ENCODE measurements at regions not wholly inside any gene's neighbourhood (a gene's known extent, or its start where the extent isn't known, plus 50 kb on each side); places are given as distances from the start of the nearest gene placed in this dataset.

GRCh38 chr4:56086561-56086960, 137.8 kb downstream of the CEP135 start:
- DNase-seq (ENCODE audit: low read depth, low spot score), result no peak

- DNase-seq (ENCODE audit: low read depth, low spot score), result no peak
These were observed 137.4 kb downstream of the CEP135 start for GRCh38 chr4:56086073-56086541.

DNA sequence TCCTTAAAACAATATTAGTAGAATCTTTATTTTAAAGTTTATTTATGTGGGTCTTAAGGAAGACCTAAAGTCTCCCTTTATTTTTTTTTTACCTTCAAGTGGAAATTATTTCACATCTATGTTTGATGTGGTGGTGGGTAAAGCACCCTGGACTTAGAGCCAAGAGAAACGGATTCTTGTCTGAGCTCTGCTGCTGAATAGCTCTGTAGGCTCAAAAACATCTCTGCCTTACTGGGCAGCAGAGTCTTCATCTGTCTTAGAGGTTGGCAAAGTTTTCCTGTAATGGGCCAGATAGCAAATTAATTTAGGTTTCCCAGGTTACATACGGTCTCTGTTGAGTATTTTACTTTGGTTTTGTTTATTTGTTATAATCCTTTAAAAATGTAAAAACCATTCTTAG, 136.5 kb downstream of the CEP135 start:
- no peak for DNase-seq (ENCODE audit: low read depth, low spot score)

- DNase-seq (ENCODE audit: low read depth, low spot score), result no peak
These were observed 136.1 kb downstream of the CEP135 start for GRCh38 chr4:56084851-56085250.

Data from pulmonary artery endothelial cell (primary cell).